Lower leg skin (tissue), 3 donors: ENCODE measurements at regions not wholly inside any gene's neighbourhood (a gene's known extent, or its start where the extent isn't known, plus 50 kb on each side); places are given as distances from the start of the nearest gene placed in this dataset.

Source experiments
- CTCF ChIP-seq, 3 donors: fragments of 450-650 bp; IDR thresholded peaks; one replicate each; pipeline ENCODE4 v1.5.1; 2016; ENCODE audit warnings: antibody characterized with exemption in 3 of 3, mild to moderate bottlenecking in 3 of 3, moderate library complexity in 2 of 3
- POLR2A ChIP-seq, 2 donors: fragments of 450-650 bp; IDR thresholded peaks; one replicate each; pipeline ENCODE4 v1.6.1; 2016 to 2017; ENCODE audit warnings: antibody characterized with exemption in 2 of 2, mild to moderate bottlenecking in 1 of 2, moderate library complexity in 1 of 2

- TF ChIP-seq CTCF (IDR thresholded peaks at IDR 0.05) (no peak), POLR2A (IDR thresholded peaks at IDR 0.05) (no peak)
Measured at GRCh38 chr20:57091748-57092111, 174.7 kb downstream of the BMP7 start.
